ENCODE measurements at regions not wholly inside any gene's neighbourhood (a gene's known extent, or its start where the extent isn't known, plus 50 kb on each side); places are given as distances from the start of the nearest gene placed in this dataset.

DNA sequence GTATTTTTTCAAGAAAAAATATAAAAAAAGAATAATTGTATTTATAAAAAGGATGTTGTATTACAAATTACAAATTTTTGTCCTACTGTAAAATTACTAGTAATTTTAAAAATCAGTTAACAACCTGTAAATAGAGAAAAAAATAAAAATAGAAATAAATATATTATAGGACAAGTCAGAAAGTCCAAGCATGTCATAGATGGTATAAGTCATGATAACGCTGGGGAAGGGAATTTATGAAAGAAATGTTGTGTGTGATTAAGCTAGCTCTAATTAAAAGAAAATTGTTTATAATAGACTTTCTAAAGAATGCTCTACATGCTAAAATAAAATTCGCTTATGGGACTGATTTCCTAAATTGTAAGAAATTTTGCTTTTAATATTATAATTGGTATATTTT lies 2329.9 kb downstream of the ARAP2 start:
- DNase-seq (ENCODE audit: low spot score) (no peak), ATAC-seq (ENCODE audit: low FRiP score) (no peak)
- TF ChIP-seq, protein P1, sequence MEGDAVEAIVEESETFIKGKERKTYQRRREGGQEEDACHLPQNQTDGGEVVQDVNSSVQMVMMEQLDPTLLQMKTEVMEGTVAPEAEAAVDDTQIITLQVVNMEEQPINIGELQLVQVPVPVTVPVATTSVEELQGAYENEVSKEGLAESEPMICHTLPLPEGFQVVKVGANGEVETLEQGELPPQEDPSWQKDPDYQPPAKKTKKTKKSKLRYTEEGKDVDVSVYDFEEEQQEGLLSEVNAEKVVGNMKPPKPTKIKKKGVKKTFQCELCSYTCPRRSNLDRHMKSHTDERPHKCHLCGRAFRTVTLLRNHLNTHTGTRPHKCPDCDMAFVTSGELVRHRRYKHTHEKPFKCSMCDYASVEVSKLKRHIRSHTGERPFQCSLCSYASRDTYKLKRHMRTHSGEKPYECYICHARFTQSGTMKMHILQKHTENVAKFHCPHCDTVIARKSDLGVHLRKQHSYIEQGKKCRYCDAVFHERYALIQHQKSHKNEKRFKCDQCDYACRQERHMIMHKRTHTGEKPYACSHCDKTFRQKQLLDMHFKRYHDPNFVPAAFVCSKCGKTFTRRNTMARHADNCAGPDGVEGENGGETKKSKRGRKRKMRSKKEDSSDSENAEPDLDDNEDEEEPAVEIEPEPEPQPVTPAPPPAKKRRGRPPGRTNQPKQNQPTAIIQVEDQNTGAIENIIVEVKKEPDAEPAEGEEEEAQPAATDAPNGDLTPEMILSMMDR (IDR thresholded peaks at IDR 0.05), result no peak

DNA sequence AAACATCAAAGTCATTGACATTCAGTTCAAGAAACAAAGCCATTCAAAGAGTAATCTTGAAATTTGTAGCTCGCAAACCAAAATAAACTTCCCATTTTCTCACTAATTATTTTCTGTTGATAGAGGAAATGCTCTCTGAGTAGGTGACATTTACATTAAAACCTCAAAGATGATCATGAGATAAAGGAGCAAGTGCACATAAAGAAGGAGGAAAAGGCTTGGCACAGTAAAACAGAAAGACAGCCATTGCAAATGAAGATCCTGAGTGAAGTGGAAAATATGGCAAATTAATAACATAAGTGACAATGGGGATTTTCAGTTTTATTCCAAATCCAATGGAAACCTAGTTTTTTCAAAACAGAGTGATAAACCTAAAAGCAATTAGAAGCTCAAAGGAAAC lies 2320.8 kb downstream of the ARAP2 start:
- no peak for ATAC-seq (ENCODE audit: low FRiP score)
- TF ChIP-seq, protein P1 (IDR thresholded peaks at IDR 0.05), result no peak

DNA sequence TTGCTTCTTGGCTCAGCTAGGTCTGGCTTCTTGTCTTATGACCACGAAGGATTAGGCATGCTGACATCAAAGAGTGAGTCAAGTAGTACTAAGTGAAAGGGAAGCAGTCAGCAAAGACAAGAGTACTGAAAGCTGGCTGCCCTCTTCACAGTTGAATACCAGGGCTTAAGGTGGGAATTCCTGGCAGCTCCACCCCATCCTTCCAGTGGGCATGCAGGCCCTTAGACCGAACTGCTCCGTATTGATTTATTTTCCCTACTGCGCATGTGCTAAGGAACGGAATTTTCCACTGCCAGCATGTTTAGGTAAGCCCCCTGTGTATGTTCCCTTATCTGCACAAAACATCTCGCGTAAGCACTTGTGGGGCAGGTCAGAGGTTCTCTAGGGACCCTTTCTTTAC lies 2320.1 kb downstream of the ARAP2 start:
- DNase-seq (ENCODE audit: low spot score) (no peak), ATAC-seq (ENCODE audit: low FRiP score) (peak; percentile 48)
- TF ChIP-seq, protein P1 (IDR thresholded peaks at IDR 0.05), result no peak

More for the DNA sequence above, 2320.8 kb downstream of the ARAP2 start:
- no peak for DNase-seq (ENCODE audit: low spot score)

DNA sequence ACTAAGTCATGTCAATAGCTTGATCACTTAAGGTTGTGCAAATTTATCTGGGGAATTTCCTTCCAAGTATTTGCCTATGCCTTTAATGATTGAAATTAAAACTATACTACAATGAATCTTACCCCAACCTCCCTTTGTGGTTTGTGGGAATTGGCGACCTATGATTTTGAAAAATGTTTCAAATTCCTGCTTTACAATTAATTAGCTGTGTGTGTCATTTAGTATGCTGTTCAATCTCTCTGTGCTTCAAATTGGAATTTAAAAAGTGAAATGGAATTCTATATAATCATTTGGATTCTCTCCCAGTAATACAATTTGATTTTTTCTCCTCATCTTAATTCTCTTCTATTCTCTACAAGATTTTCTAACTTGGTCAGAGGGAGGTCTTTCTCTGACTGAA lies 2319.5 kb downstream of the ARAP2 start:
- TF ChIP-seq, protein P1 (IDR thresholded peaks at IDR 0.05), result no peak
- DNase-seq (ENCODE audit: low spot score) (no peak), ATAC-seq (ENCODE audit: low FRiP score) (no peak)

DNA sequence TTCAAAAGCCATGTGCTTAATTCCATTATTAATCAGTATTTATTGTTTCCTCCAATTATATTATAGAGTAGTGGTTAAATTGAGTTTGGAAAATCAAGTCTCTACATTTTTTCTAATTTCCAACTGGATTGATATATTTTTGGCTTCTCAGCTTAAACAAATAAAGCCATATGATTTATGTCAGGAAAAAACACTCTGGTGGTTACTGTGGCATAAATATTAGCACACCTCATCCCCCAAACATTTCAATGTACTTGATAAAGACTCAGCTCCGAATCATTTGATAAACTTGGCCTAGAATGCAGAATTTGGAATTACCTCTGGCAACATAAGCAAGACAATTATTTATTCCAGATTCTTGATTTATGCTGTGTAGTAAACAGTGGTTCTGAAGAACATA lies 2313.8 kb downstream of the ARAP2 start:
- ATAC-seq (ENCODE audit: low FRiP score), result no peak
- TF ChIP-seq, protein P1 (IDR thresholded peaks at IDR 0.05), result no peak
- DNase-seq (ENCODE audit: low spot score), result no peak

DNA sequence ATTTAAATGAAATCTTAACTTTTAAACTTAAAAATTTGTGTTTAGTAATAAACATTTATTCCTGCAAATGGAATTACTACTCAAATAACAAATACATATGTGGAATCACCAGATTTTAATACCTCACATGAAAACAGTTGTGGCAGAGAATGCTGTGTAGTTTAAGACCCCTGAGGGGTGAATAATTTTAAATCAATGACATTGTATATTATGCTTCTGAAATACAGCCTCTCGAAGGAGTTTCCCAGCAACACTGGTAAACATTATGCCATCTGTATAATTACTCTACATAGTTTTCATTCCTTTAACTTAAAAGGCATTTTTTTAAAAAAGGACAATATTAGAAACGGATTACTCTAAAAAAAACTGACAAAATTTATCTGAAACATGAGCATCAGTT lies 2313.3 kb downstream of the ARAP2 start:
- DNase-seq (ENCODE audit: low spot score), result no peak
- ATAC-seq (ENCODE audit: low FRiP score), result no peak
- TF ChIP-seq, protein P1 (IDR thresholded peaks at IDR 0.05), result no peak

DNA sequence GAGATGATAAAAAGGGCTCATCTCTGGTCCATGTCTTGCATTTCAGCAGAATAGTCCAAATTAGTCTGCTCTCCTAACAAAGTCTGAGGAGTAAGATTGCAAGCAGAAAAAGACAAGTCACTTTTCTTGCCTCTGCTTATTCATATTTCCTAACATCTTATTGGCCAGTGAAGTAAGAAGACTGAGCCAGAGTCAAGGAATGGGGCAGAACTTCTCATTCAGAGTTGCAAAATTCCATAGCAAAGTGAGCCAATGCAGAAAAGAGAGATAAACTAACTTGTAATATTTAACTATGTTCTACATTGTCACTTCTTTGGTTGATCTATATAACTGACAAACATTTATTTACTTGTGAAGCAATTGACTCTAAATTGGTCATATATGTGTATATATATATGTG lies 2304.0 kb downstream of the ARAP2 start:
- DNase-seq (ENCODE audit: low spot score), result no peak
- no peak for ATAC-seq (ENCODE audit: low FRiP score)
- TF ChIP-seq, protein P1 (IDR thresholded peaks at IDR 0.05), result no peak

Data from omental fat pad (tissue), 3 donors.